Testis (tissue), 2 donors: ENCODE measurements at regions not wholly inside any gene's neighbourhood (a gene's known extent, or its start where the extent isn't known, plus 50 kb on each side); places are given as distances from the start of the nearest gene placed in this dataset.
A peak's percentile ranks its signal among the peaks of the same experiment; 100 is the strongest.

Experiments
- DNase-seq: peaks from one replicate; pipeline ENCODE4 v3.0.0-alpha.2; 2019
- H3K27ac ChIP-seq, 2 donors: fragments of 200-600 bp; sonication (generic); one replicate each; pipeline ENCODE4 v1.5.1; 2019
- H3K27me3 ChIP-seq: fragments of 200-600 bp; sonication (generic); one replicate; pipeline ENCODE4 v1.5.1; 2019
- H3K36me3 ChIP-seq: fragments of 200-600 bp; sonication (generic); one replicate; pipeline ENCODE4 v1.5.1; 2017; ENCODE audit warnings: low read depth; ENCODE audit errors: missing control alignments
- H3K4me1 ChIP-seq: fragments of 200-600 bp; sonication (generic); one replicate; pipeline ENCODE4 v1.5.1; 2019
- H3K4me3 ChIP-seq, 2 donors: fragments of 200-600 bp; sonication (generic); one replicate each; pipeline ENCODE4 v1.5.1; 2017 to 2019
- H3K9me3 ChIP-seq: fragments of 200-600 bp; sonication (generic); one replicate; pipeline ENCODE4 v1.5.1; 2017
- POLR2A ChIP-seq: fragments of 450-650 bp; IDR thresholded peaks from one replicate; pipeline ENCODE4 v1.6.1; 2017; ENCODE audit warnings: antibody characterized with exemption, mild to moderate bottlenecking, moderate library complexity
- WGBS, 2 donors: methylation state at CpG; one replicate each; pipeline ENCODE4 v1.1.5; 2018; 5-methylcytosine and 5-hydroxymethylcytosine counted together
- intact Hi-C: fragments of 100-400 bp; cut with DNase I; formaldehyde crosslinking; loops from one replicate; pipeline ENCODE4 v1.15.1; 2023; ENCODE audit warnings: low total_unique reads
- microRNA-seq, 2 donors: library from miRNA; unstranded; fragments of <30 nt; microRNA quantifications; one replicate each; pipeline ENCODE4, GENCODE V29; 2016; ENCODE audit warnings: borderline number of aligned reads in 2 of 2, borderline replicate concordance in 1 of 2
- small RNA-seq, 2 donors: library from RNA; depleted of rRNA; stranded (forward); fragments of <200 nt; gene quantifications; one replicate each; pipeline ENCODE3, GENCODE V24; 2016
- TF ChIP-seq, protein P1 (sequence below), 3 experiments: fragments of 450-650 bp in 2 of 3; fragments of 200-600 bp in 1 of 3; sonication (generic) in 1 of 3; IDR thresholded peaks; one replicate each; pipeline ENCODE4 v1.5.1; 2016 to 2019; ENCODE audit warnings: antibody characterized with exemption in 3 of 3, mild to moderate bottlenecking in 2 of 3, moderate library complexity in 1 of 3

DNA sequence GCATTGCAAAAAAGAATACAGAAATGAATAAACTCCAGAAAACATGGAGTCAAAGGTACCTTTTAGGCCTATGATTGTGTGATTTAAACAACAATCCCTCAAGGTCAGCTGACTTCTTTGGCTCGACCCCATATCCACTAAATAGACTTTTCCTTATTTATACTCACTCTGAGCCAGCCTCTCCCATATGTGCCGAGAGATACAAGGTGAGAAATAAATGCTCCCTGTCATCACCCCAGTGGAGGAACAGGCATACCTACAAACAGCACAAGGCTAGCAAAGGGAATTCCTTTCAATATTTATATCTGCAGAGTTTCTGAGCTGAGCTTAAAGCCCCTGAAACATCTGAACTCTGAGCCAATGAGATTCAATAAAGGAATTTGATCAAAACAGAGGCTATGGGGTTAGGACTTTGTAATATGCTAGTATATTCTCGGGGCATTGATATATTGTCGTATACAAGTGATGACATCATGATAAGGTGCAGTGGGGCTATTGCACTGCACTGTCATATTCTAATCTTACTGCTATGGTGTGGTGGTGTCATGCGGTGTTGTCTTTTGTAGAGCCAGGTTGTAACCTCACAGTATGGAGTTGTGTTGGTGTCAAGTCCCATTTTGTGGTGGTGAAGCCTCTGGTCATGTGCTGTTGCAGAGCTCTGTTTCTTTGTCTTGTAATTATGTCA is 56.0 kb upstream of the GALNT18 start:
- no peaks in the 10 kb centered on the region for H3K27me3 ChIP-seq
- no peak for TF ChIP-seq POLR2A
- TF ChIP-seq, protein P1, sequence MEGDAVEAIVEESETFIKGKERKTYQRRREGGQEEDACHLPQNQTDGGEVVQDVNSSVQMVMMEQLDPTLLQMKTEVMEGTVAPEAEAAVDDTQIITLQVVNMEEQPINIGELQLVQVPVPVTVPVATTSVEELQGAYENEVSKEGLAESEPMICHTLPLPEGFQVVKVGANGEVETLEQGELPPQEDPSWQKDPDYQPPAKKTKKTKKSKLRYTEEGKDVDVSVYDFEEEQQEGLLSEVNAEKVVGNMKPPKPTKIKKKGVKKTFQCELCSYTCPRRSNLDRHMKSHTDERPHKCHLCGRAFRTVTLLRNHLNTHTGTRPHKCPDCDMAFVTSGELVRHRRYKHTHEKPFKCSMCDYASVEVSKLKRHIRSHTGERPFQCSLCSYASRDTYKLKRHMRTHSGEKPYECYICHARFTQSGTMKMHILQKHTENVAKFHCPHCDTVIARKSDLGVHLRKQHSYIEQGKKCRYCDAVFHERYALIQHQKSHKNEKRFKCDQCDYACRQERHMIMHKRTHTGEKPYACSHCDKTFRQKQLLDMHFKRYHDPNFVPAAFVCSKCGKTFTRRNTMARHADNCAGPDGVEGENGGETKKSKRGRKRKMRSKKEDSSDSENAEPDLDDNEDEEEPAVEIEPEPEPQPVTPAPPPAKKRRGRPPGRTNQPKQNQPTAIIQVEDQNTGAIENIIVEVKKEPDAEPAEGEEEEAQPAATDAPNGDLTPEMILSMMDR (IDR thresholded peaks at IDR 0.05) = no peak
- no peaks in the 10 kb centered on the region for H3K9me3 ChIP-seq
- WGBS, 2 donors = 84 to 87% methylated on average over 5 of the region's 5 CpGs
- no peak for DNase-seq
- intact Hi-C loops = no loop called here
- H3K36me3 ChIP-seq = no peaks in the 10 kb centered on the region
- no peaks in the 10 kb centered on the region for H3K4me1 ChIP-seq
- no peak overlapping the region for H3K4me3 ChIP-seq
- H3K27ac ChIP-seq = no peak overlapping the region

DNA sequence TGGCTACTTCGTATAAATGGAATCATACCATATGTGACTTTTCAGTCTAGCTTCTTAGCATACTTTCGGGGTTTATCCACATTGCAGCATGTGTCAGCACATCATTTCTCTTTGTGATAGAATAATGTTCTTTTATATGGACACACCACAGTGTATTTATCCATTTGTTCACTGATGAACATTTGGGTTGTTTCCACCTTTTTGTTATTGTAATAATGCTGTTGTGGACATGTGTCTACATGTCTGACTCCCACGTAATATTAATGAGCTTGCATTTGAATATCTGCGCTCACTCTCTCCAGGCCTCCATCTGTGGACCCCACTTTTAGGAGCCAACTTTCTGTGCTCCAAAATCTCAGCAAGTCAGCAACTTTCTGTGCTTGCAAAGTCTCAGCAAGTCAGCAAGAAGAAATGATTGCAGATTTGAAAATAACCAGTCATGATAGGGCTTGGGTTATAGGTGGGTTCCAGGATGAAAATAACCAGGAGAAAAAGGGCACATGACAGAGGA is 53.9 kb upstream of the GALNT18 start:
- DNase-seq = no peak
- Histone ChIP-seq H3K27ac (no peak overlapping the region), H3K9me3 (no peaks in the 10 kb centered on the region), H3K4me1 (no peaks in the 10 kb centered on the region), H3K27me3 (no peaks in the 10 kb centered on the region), H3K4me3 (no peak overlapping the region), H3K36me3 (no peaks in the 10 kb centered on the region)
- no peak for TF ChIP-seq POLR2A
- TF ChIP-seq, protein P1 (IDR thresholded peaks at IDR 0.05) = no peak
- intact Hi-C loops = no loop called here
- 90 to 95% methylated on average over 4 of the region's 4 CpGs for WGBS, 2 donors

DNA sequence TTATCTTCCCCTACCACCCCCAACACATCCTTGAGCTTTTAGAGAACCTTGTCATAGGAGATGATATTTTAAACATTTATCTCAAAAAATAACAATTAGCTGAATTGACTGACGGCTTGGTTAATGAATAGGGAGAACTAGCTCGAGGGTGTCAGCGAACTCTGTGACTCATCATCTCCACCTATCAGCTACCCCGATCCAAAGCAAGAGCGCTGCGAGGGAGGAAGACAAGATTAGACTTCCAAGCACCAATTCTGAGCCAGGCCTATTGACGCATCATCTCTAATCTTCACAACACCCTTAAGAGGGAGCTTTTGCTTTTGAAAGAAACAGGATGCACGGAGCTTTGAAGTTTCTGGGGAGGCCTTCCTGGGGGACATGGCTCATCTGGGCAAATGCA is 51.0 kb upstream of the GALNT18 start:
- Histone ChIP-seq H3K27ac (no peak overlapping the region), H3K4me1 (no peaks in the 10 kb centered on the region), H3K9me3 (no peaks in the 10 kb centered on the region), H3K27me3 (no peaks in the 10 kb centered on the region), H3K4me3 (no peak overlapping the region), H3K36me3 (no peaks in the 10 kb centered on the region)
- DNase-seq = peak; percentile 24
- 62 to 67% methylated on average over 8 of the region's 8 CpGs for WGBS, 2 donors
- TF ChIP-seq, protein P1 (IDR thresholded peaks at IDR 0.05) = no peak
- no peak for TF ChIP-seq POLR2A
- intact Hi-C loops = no loop called here

DNA sequence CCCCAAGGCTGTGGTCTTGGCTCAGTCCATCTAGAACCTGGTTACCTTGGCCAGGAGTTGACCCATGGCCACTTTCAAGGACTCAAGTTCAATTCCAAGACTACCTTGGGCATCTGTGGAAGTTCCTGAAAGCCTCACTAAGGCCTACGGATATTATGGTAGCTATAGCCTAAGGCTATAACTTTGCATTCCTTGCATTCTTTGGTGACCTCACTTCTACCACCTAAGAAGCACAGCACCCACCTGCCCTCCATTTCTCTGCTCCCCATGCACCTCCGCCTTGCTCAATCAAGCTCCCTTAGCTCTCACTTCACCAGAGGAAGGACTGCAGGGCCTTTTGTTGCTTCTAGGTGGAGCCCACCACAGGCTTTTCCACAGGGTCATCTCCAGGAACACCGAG is 50.3 kb upstream of the GALNT18 start:
- H3K27ac ChIP-seq = no peak overlapping the region
- intact Hi-C loops = no loop called here
- 88 to 93% methylated on average over 3 of the region's 3 CpGs for WGBS, 2 donors

More for the DNA sequence above, 50.3 kb upstream of the GALNT18 start:
- H3K4me1 ChIP-seq = no peaks in the 10 kb centered on the region
- no peak overlapping the region for H3K4me3 ChIP-seq
- TF ChIP-seq POLR2A = no peak
- H3K36me3 ChIP-seq = no peaks in the 10 kb centered on the region
- H3K27me3 ChIP-seq = no peaks in the 10 kb centered on the region
- no peak for DNase-seq
- H3K9me3 ChIP-seq = no peaks in the 10 kb centered on the region

Small RNA genes in the stretch of these regions (microRNA-seq; reads per million reads assigned to microRNA genes)
- 0 reads per million in 2 donors for gene MIR8070

Small RNA genes in the stretch of these regions (small RNA-seq; reads per million reads assigned to genes)
- 0 reads per million in 2 donors for gene MIR8070
